ENCODE measurements at regions not wholly inside any gene's neighbourhood (a gene's known extent, or its start where the extent isn't known, plus 50 kb on each side); places are given as distances from the start of the nearest gene placed in this dataset.
"Not testable (repeated sequence)": the region's sequence is repeated elsewhere in the genome, so short reads cannot be mapped to it uniquely, and the experiment has no call there.

GRCh38 chr10:122780391-122780790, 65.3 kb downstream of the CUZD1 start:
- DNase-seq: no peak

GRCh38 chr10:122779924-122780323, 65.7 kb downstream of the CUZD1 start:
- no peak for DNase-seq

GRCh38 chr10:122777515-122778059, 68.1 kb downstream of the CUZD1 start:
- DNase-seq: no peak

- DNase-seq: peak; percentile 6 to 44
Observed at GRCh38 chr10:122774231-122774630, 71.4 kb downstream of the CUZD1 start.

- not testable (repeated sequence) for DNase-seq
Observed at GRCh38 chr10:122771404-122771803, 71.8 kb upstream of the C10orf120 start.

- no peak for DNase-seq
Observed at GRCh38 chr10:122768389-122768745, 68.7 kb upstream of the C10orf120 start.

GRCh38 chr10:122767621-122768388, 68.2 kb upstream of the C10orf120 start:
- DNase-seq: no peak

GRCh38 chr10:122765412-122765811, 65.8 kb upstream of the C10orf120 start:
- no peak for DNase-seq

- no peak for DNase-seq
Observed at GRCh38 chr10:122756656-122757055, 57.0 kb upstream of the C10orf120 start.

- DNase-seq: no peak
Observed at GRCh38 chr10:122754491-122755235, 55.0 kb upstream of the C10orf120 start.

- no peak for DNase-seq
Observed at GRCh38 chr10:122749886-122750285, 50.2 kb upstream of the C10orf120 start.
